BE2C (cell line): ENCODE measurements at regions not wholly inside any gene's neighbourhood (a gene's known extent, or its start where the extent isn't known, plus 50 kb on each side); places are given as distances from the start of the nearest gene placed in this dataset.
"Not testable (repeated sequence)": the region's sequence is repeated elsewhere in the genome, so short reads cannot be mapped to it uniquely, and the experiment has no call there.

Source experiments
- DNase-seq: peaks from one replicate; pipeline ENCODE4 v3.0.0-alpha.2; 2020
- H3K27me3 ChIP-seq: fragments of 250-450 bp; sonication (Bioruptor Pico); 2 replicates; pipeline ENCODE4 v1.5.1; 2020; ENCODE audit warnings: mild to moderate bottlenecking
- H3K36me3 ChIP-seq: fragments of 250-450 bp; sonication (Bioruptor Pico); 2 replicates; pipeline ENCODE4 v1.5.1; 2020; ENCODE audit warnings: mild to moderate bottlenecking
- H3K4me1 ChIP-seq: fragments of 250-450 bp; sonication (Bioruptor Pico); 2 replicates; pipeline ENCODE4 v1.5.1; 2020
- H3K4me3 ChIP-seq: 2 replicates; pipeline ENCODE4 v1.5.1; 2011; ENCODE audit warnings: low read depth, low read length
- H3K9me3 ChIP-seq: fragments of 250-450 bp; sonication (Bioruptor Pico); 2 replicates; pipeline ENCODE4 v1.5.1; 2020
- TF ChIP-seq, protein P1 (sequence below): IDR thresholded peaks from 2 replicates; pipeline ENCODE4 v1.5.1; 2012; ENCODE audit warnings: mild to moderate bottlenecking, low read depth, low read length

DNA sequence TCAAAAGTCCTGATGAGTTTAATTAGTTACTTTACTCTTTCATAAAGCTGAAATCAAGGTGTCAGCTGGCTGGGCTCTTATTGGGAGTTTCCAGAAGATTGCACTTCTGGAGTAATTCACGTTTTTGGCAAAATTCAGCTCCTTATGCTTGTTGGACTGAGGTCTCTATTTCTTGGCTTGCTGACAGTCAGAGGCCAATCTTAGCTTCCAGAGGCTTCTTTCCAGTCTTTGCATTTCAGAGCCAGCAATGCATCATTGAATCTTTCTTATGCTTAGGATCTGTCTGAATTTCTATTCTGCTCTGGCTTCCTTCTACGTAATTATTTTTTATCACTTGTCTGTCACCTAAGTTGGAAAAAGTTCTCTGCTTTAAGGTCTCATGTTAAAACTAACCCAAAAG, 91.4 kb upstream of the SYN3 start:
- H3K4me1 ChIP-seq = no peaks in the 10 kb centered on the region
- DNase-seq = no peak
- no peaks in the 10 kb centered on the region for H3K9me3 ChIP-seq
- H3K36me3 ChIP-seq = no peaks in the 10 kb centered on the region
- TF ChIP-seq, protein P1, sequence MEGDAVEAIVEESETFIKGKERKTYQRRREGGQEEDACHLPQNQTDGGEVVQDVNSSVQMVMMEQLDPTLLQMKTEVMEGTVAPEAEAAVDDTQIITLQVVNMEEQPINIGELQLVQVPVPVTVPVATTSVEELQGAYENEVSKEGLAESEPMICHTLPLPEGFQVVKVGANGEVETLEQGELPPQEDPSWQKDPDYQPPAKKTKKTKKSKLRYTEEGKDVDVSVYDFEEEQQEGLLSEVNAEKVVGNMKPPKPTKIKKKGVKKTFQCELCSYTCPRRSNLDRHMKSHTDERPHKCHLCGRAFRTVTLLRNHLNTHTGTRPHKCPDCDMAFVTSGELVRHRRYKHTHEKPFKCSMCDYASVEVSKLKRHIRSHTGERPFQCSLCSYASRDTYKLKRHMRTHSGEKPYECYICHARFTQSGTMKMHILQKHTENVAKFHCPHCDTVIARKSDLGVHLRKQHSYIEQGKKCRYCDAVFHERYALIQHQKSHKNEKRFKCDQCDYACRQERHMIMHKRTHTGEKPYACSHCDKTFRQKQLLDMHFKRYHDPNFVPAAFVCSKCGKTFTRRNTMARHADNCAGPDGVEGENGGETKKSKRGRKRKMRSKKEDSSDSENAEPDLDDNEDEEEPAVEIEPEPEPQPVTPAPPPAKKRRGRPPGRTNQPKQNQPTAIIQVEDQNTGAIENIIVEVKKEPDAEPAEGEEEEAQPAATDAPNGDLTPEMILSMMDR = no peak
- H3K4me3 ChIP-seq = no peak overlapping the region
- no peaks in the 10 kb centered on the region for H3K27me3 ChIP-seq

- no peaks in the 10 kb centered on the region for H3K4me1 ChIP-seq
- no peaks in the 10 kb centered on the region for H3K27me3 ChIP-seq
- no peaks in the 10 kb centered on the region for H3K9me3 ChIP-seq
- no peak for DNase-seq
- H3K36me3 ChIP-seq = no peaks in the 10 kb centered on the region
- no peak overlapping the region for H3K4me3 ChIP-seq
- TF ChIP-seq, protein P1 = no peak
These were observed 86.5 kb upstream of the SYN3 start for GRCh38 chr22:33144721-33145120.

DNA sequence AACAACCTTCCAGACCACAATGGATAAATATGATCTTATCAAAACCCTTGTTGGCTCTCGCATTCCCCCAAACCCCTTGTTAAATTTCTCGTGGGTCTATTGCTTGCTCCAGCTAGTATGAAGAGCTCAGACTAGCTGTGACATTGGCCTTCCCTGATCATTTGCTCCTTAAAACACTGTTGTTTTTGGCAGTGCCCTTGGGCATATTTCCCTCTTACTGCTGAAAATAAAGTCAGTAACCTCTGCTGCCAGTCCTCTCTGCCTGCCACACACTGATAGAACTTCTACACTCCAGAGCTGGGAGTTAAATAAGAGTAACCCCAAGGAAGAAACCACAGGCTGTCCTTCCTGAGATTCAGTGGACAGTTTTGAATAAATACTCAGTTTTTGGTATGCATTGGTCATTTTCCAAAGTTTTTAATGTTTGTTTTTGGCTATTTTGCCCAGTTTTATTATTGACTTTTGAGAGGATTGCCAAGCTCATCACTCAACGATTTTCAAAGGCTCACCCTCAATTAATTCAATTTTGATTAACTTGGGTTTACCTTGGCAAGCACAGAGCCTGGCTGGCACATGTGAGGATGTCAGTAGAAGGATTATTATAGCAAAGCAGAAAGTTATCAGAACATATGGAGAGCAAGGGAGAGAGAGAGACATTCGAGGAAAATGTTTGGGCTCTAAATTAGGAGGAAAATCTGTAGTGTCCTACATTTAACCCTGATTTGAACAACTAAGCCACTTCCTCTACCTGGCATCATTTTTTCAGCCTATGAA, 84.3 kb upstream of the SYN3 start:
- TF ChIP-seq, protein P1 = no peak
- H3K36me3 ChIP-seq = no peaks in the 10 kb centered on the region

DNA sequence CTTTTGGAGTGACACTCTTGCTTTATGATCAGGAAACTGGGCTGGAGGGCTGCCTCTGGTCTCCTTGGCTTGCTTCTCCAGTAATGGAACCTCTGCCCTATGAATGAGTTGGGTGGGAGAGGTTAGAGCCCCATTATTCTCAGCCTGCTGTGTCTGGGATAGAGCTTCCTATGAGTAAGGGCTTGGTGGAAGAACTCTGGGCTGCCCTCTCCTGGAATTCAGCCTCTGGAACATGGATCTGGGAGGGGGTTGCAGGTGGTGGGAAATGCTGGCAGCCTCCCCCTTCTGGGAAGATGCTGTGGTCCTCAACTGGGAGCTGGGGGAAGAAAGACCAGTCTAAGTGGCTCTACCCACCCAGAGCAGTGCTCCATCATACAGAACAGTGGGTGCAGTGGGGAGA, 81.8 kb upstream of the SYN3 start:
- H3K36me3 ChIP-seq = no peaks in the 10 kb centered on the region

More for the DNA sequence above, 84.3 kb upstream of the SYN3 start:
- DNase-seq = no peak
- Histone ChIP-seq H3K4me3 (no peak overlapping the region), H3K27me3 (no peaks in the 10 kb centered on the region), H3K4me1 (no peaks in the 10 kb centered on the region), H3K9me3 (no peaks in the 10 kb centered on the region)

GRCh38 chr22:33138333-33138732, 80.2 kb upstream of the SYN3 start:
- not testable (repeated sequence) for H3K36me3 ChIP-seq, H3K4me1 ChIP-seq, H3K4me3 ChIP-seq, DNase-seq, H3K27me3 ChIP-seq, H3K9me3 ChIP-seq

More for the DNA sequence above, 81.8 kb upstream of the SYN3 start:
- H3K9me3 ChIP-seq = no peaks in the 10 kb centered on the region
- H3K27me3 ChIP-seq = no peaks in the 10 kb centered on the region
- no peaks in the 10 kb centered on the region for H3K4me1 ChIP-seq
- no peak for DNase-seq
- TF ChIP-seq, protein P1 = no peak
- H3K4me3 ChIP-seq = no peak overlapping the region

DNA sequence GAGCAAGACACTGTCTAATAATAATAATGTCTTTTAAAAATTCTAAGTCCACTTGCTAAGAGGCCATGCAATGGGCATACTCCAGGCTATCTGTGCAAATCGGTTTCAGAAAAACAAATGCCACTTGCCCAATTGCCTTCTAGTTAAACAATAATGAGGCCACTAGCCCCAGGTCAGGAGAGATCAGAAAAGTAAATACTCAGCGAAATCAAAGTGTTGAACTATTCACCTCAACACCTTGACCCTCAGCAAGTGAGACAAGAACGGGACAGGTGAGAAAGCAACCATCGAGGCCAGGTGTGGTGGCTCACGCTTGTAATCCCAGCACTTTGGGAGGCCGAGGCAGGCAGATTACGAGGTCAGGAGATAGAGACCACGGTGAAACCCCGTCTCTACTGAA, 72.3 kb upstream of the SYN3 start:
- Histone ChIP-seq H3K27me3 (no peaks in the 10 kb centered on the region), H3K9me3 (no peaks in the 10 kb centered on the region), H3K36me3 (no peaks in the 10 kb centered on the region), H3K4me1 (no peaks in the 10 kb centered on the region), H3K4me3 (no peak overlapping the region)
- no peak for DNase-seq
- TF ChIP-seq, protein P1 = no peak
